Transverse colon (tissue), 4 donors: ENCODE measurements at regions not wholly inside any gene's neighbourhood (a gene's known extent, or its start where the extent isn't known, plus 50 kb on each side); places are given as distances from the start of the nearest gene placed in this dataset.

Source experiments
- CTCF ChIP-seq, 5 experiments: fragments of 200-600 bp in 3 of 5; fragments of 450-650 bp in 2 of 5; sonication (generic) in 3 of 5; IDR thresholded peaks; 1 replicate in 2 of 5; 2 replicates in 3 of 5; pipeline ENCODE4 v1.5.1; 2016 to 2017; ENCODE audit warnings: antibody characterized with exemption in 5 of 5, inconsistent platforms in 3 of 5, mild to moderate bottlenecking in 2 of 5, moderate library complexity in 1 of 5
- EP300 ChIP-seq: sonication (generic); formaldehyde crosslinking; IDR thresholded peaks from one replicate; pipeline ENCODE4 v1.6.1; 2017; ENCODE audit warnings: antibody characterized with exemption, low read depth
- POLR2A ChIP-seq: fragments of 450-650 bp; IDR thresholded peaks from one replicate; pipeline ENCODE4 v1.6.1; 2016; ENCODE audit warnings: antibody characterized with exemption, mild to moderate bottlenecking, moderate library complexity
- POLR2AphosphoS5 ChIP-seq, 3 donors: sonication (generic); formaldehyde crosslinking; IDR thresholded peaks; one replicate each; pipeline ENCODE4 v1.6.1; 2016; ENCODE audit warnings: antibody characterized with exemption in 3 of 3

GRCh38 chr18:66328296-66328878 lies 275.5 kb downstream of the CDH19 start:
- TF ChIP-seq CTCF (IDR thresholded peaks at IDR 0.05) (no peak), POLR2A (no peak), POLR2AphosphoS5 (IDR thresholded peaks at IDR 0.05) (no peak), EP300 (no peak)
